Activated CD4-positive, CD25-positive, alpha-beta regulatory T cell treated with anti-CD3 and anti-CD28 coated beads, Interleukin-2, amount 50 U/mL, for 24 hours (primary cell): ENCODE measurements at regions not wholly inside any gene's neighbourhood (a gene's known extent, or its start where the extent isn't known, plus 50 kb on each side); places are given as distances from the start of the nearest gene placed in this dataset.
"Not testable (repeated sequence)": the region's sequence is repeated elsewhere in the genome, so short reads cannot be mapped to it uniquely, and the experiment has no call there.

Experiments
- ATAC-seq, 2 donors: fragments of 150-1000 bp; cut with Tn5 transposase; one replicate each; pipeline ENCODE4 v1.10.0; 2021; ENCODE audit warnings: mild to moderate bottlenecking in 1 of 2, moderate library complexity in 1 of 2

DNA sequence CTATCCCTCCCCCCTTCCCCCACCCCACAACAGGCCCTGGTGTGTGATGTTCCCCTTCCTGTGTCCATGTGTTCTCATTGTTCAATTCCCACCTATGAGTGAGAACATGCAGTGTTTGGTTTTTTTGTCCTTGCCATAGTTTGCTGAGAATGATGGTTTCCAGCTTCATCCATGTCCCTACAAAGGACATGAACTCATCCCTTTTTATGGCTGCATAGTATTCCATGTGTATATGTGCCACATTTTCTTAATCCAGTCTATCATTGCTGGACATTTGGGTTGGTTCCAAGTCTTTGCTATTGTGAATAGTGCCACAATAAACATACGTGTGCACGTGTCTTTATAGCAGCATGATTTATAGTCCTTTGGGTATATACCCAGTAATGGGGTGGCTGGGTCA lies 52.3 kb upstream of the MAN1A2 start:
- not testable (repeated sequence) for ATAC-seq

GRCh38 chr1:117313555-117313954 lies 53.7 kb upstream of the MAN1A2 start:
- no peak for ATAC-seq

- ATAC-seq: peak in 1 of 2 donors; percentile 33
These were observed 54.7 kb upstream of the MAN1A2 start for GRCh38 chr1:117312453-117313138.

- peak in 1 of 2 donors; percentile 27 for ATAC-seq
These were observed 58.8 kb upstream of the MAN1A2 start for GRCh38 chr1:117308311-117308916.

DNA sequence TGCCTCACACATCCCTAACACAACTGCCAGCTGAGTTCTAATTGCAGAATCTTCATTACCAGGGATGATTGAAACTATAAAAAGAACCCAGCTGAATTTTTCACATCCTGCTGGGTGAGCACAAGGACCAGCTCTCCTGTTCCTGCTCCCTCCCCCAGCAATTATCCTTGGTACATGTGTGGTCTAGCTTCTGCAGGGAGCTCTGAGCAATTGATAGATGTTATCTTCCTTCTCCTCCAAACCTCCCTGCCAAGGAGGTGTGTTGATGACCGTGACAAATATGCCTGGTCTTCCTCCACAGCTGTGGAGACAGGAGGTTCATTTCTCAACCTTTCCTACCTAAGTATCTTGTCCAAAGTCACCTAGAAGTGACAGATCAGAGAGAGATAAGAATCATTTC lies 65.3 kb upstream of the MAN1A2 start:
- ATAC-seq: no peak

DNA sequence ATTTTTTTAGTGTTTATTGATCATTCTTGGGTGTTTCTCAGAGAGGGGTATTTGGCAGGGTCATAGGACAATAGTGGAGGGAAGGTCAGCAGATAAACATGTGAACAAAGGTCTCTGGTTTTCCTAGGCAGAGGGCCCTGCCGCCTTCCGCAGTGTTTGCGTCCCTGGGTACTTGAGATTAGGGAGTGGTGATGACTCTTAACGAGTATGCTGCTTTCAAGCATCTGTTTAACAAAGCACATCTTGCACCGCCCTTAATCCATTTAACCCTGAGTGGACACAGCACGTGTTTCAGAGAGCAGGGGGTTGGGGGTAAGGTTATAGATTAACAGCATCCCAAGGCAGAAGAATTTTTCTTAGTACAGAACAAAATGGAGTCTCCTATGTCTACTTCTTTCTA lies 67.1 kb upstream of the MAN1A2 start:
- ATAC-seq: not testable (repeated sequence)

- no peak for ATAC-seq
These were observed 72.2 kb upstream of the MAN1A2 start for GRCh38 chr1:117295001-117295400.

DNA sequence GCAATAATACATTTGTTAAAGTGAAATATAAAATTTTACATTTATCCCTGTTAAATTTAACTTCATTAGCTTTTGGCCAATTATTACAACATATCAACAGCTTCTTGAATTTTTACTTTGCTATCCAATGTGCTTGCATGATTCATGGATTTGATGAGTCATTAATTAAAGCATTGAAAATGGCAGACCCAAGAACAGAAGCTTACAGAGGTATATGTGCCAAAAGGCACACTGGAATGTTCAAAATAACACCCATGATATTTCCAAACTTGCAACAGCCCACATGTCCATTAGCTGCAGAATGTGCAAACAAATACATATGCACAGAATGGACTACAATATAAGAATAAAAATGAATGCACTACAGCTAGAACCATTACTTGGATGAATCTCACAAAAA lies 76.4 kb upstream of the MAN1A2 start:
- ATAC-seq: no peak

DNA sequence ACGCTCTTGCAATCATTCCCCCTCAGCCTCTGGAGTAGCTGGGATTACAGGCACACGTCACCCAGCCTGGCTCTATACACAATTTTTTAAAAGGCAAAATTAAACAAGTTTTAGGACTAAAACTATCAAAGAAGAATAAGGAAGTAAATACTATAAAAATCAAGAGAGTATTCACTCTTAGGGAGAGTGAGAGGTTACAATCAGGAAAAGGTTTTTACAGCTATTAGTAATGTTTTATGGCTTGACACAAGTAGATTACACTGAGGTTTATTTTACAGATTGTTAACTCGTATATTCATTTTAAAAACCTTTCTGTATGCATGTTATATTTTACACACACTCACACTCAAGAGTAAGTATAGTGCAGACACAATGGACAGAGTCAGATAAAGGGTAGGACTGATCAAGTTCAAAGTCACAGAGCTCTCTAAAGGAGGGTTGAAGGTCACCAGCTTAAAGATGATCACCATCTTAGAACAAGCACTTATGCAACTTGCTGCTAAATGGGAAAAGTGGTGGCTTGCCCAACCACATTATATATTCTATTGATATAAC lies 77.9 kb upstream of the MAN1A2 start:
- ATAC-seq: no peak

DNA sequence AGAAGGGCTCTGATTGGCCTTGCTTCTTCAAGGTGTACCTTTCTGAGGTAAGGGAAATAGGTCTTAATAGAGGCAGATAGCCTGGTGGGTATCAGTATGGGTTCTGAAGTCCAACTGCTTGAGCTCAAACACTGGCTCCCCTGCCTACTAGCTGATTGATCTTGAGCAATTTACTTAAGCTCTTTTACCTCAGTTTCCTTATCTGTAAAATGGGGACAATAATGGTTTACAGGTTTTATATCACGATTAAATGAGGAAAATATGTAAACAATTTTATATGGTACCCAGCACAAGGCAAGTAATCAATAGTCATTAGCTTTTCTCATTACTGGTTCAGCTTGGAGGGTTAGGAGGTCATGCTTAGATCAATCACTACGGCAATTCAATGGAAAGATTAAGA lies 75.8 kb upstream of the VTCN1 start:
- no peak for ATAC-seq

- ATAC-seq: no peak
These were observed 75.4 kb upstream of the VTCN1 start for GRCh38 chr1:117286145-117286544.

GRCh38 chr1:117284399-117285215 lies 73.9 kb upstream of the VTCN1 start:
- no peak for ATAC-seq

DNA sequence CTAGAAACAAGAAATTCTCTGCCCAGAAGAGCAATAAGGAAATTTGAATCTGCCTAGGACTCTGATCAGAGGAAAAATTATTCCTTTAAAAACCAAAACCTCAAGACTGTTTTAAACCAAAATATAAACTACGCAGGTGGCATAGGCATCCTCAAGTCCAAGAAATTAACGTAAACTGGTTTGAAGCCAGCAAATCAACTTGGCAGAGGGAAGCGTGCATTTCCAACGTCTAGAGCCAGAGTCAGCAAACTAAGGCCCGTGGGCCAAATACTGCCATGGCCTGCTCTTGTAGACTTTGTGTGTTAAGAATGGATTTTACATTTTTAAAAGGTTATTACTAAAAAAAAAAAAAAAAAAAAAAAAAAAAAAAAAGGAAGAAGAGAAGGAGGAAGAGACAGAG lies 67.8 kb upstream of the VTCN1 start:
- no peak for ATAC-seq

DNA sequence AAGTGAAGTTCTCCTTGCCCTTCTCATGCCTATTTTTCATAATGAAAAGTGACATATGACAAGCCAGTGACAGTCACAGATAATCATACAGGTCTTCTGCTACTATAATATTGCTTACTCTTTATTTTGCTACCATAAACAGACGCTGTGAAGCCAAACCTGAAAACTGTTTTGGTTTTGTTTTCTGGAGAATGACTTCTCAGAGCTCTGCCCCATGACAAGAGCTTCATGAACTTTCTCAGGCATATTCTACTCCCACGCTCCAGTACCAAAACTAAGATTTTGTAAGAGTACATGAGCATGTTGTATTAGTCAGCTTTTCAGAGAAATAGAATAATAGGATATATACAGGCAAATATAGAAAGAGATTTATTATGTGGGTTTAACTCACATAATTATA lies 64.3 kb upstream of the VTCN1 start:
- peak; percentile 46 to 70 for ATAC-seq

- no peak for ATAC-seq
These were observed 61.2 kb upstream of the VTCN1 start for GRCh38 chr1:117271959-117272358.

GRCh38 chr1:117271129-117271528 lies 60.4 kb upstream of the VTCN1 start:
- no peak for ATAC-seq

DNA sequence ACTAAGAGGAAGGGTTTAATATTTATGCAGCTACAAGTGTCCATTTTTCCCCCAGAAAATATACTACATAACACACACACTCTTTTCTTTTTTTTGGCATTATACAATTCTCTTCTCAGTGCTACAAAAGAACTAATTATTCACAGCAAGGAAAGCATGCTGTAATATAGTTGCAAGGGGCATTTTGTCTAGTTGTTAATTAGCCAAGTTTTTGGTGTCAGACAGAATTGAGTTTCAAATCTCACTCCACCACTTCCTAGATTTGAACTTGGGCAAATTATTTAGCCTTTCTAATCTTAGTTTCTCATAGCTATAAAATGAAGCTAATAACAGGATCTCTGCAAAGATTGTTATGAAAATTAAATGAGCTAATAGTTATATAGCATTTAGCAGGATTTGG lies 60.0 kb upstream of the VTCN1 start:
- no peak for ATAC-seq

- no peak for ATAC-seq
These were observed 58.1 kb upstream of the VTCN1 start for GRCh38 chr1:117268535-117269455.

DNA sequence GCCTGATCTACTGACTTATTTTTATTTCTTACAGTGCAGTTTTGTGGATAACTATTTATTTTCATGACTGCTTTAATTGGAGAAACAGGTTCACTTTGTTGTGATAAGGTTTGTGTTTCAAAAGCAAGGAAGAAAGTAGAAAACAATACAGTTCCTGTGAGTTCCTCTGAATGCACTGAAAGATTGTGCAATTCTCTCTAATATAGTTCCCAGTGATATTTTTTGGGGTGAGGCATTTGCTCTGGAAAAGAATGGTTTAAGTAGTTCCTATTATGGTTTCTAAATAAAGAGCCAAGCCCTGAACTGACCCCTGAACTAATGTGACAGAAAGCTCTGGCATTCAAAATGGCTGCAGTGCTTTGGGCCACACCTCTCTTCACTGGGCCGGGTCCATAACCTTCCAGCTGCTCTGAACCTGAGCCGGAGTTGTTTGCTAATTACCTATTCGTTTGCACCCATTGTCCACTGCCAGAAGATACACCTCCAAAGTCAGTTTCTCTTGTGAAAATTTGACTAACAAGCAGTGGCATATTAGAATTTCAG lies 56.6 kb upstream of the VTCN1 start:
- no peak for ATAC-seq

GRCh38 chr1:117262976-117263375 lies 52.2 kb upstream of the VTCN1 start:
- no peak for ATAC-seq

DNA sequence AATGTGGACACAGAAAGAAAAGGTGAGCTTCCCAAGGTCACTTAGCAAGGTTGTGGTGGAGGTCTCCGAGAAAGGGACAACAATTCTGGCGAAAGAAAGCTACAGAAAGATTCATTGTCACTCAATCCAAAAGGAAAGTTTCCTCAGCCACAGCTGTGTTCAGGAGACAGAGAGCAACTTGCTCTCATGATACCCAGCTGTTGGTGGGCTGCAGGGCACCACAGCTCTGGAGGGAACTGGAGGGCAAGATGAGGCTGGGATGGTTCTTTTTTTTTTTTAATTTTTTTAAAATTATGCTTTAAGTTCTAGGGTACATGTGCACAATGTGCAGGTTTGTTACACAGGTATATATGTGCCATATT lies 50.7 kb upstream of the VTCN1 start:
- ATAC-seq: no peak

DNA sequence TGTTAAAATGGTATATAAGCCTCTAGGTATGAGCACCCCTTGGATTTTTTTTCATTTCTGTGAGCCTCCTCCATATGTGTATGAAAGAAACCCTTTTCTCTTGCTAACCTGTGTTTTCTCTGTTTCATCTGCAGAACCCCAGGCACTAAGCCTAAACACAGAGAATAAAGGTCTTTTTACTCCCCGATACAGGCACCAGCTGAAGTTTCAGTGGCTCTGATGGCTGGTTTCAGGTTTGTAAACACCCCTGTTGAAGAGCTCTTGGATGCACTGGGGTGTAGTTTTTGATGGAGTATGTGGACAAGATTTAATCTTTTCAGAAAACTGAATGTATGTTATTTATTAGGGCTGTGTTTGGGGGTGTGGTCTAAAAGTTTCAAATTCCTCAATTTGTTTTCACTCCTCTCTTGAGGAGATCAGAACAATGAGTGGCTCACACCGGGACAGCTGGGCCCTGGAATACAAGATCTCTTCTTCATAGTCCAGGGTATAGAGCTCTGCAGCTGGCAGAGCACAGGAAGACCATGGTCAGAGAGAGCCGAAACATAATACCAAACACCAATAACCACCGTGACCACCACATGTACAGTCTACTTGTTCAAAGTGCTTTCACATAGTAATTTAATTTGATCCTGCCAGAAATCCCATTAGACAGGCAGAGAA lies 50.2 kb upstream of the VTCN1 start:
- ATAC-seq: no peak
